K562 (cell line): ENCODE measurements at regions not wholly inside any gene's neighbourhood (a gene's known extent, or its start where the extent isn't known, plus 50 kb on each side); places are given as distances from the start of the nearest gene placed in this dataset.

Source experiments
- ATAC-seq: fragments of 200-7000 bp; cut with Tn5 transposase; 3 replicates; pipeline ENCODE4 v1.9.1; 2020; ENCODE audit warnings: moderate library complexity
- BruUV-seq: library from RNA; stranded (reverse); fragments of 400-500 nt; replicated peaks from 2 replicates; lab custom pipeline; 2021; lab: Mats Ljungman, UMichigan
- CTCF ChIA-PET: fragments of 300-600 bp; formaldehyde crosslinking; extraction: SDS; loops from one replicate; lab custom pipeline; 2021; ENCODE audit warnings: low intra/inter-chr PET ratio; lab: Yijun Ruan, JAX
- POLR2A ChIA-PET: fragments of 300-600, 350-650 bp; sonication (Branson Sonifier 250); formaldehyde crosslinking; extraction: SDS; loops from one replicate; lab custom pipeline; 2021; ENCODE audit warnings: antibody characterized with exemption, inconsistent platforms; lab: Yijun Ruan, JAX
- DNase-seq, 4 experiments: peaks; one replicate each; pipeline versions ENCODE4 v3.0.0 to v3.0.0-alpha.2; 2011 to 2018; ENCODE audit warnings: low spot score in 3 of 4, mixed read lengths in 3 of 4; ENCODE audit errors: extremely low read depth in 1 of 4
- FAIRE-seq: peaks from 2 replicates; lab custom pipeline; 2011; peaks lifted over from hg19 to GRCh38; lab: Jason Lieb, UNC
- H2AFZ ChIP-seq: 2 replicates; pipeline ENCODE4 v1.6.0; 2011; ENCODE audit warnings: low read depth, low read length, control low read depth, inconsistent platforms
- H3K27ac ChIP-seq: fragments of 200-600 bp; 3 replicates; pipeline ENCODE4 v1.8.0; 2011; ENCODE audit warnings: low read depth, mild to moderate bottlenecking, control low read depth, inconsistent platforms, low read length, moderate library complexity, mixed read lengths; ENCODE audit errors: extremely low read depth
- H3K27me3 ChIP-seq, 2 experiments: fragments of 300-600 bp in 1 of 2; 2 replicates in 1 of 2; 3 replicates in 1 of 2; pipeline versions ENCODE4 v1.6.0 to v1.8.0; 2011; ENCODE audit warnings: inconsistent platforms in 2 of 2, low read length in 2 of 2, mild to moderate bottlenecking in 1 of 2, mixed read lengths in 1 of 2, moderate library complexity in 1 of 2; ENCODE audit not compliant: control insufficient read depth in 2 of 2, insufficient read depth in 2 of 2
- H3K36me3 ChIP-seq: fragments of 300-600 bp; 3 replicates; pipeline ENCODE4 v1.8.0; 2011; ENCODE audit warnings: mild to moderate bottlenecking, low read length, inconsistent platforms; ENCODE audit not compliant: control insufficient read depth, insufficient read depth
- H3K4me1 ChIP-seq, 2 experiments: fragments of 200-600 bp in 1 of 2; replicated peaks in 1 of 2; 2 replicates in 1 of 2; 3 replicates in 1 of 2; pipeline versions ENCODE4 v1.5.1 to v1.8.0; 2011; ENCODE audit warnings: inconsistent platforms in 2 of 2, low read length in 2 of 2, mild to moderate bottlenecking in 1 of 2, mixed read lengths in 1 of 2, moderate library complexity in 1 of 2; ENCODE audit not compliant: control insufficient read depth in 2 of 2, insufficient read depth in 2 of 2
- H3K4me2 ChIP-seq: 2 replicates; pipeline ENCODE4 v1.6.1; 2011; ENCODE audit warnings: low read length, control low read depth, inconsistent platforms, mixed read lengths; ENCODE audit not compliant: insufficient read depth
- H3K4me3 ChIP-seq: fragments of 200-600 bp; sonication (generic), shearing (Covaris generic); 2 replicates; pipeline ENCODE4 v1.5.1; 2016; ENCODE audit warnings: control low read depth, inconsistent platforms
- H3K79me2 ChIP-seq: fragments of 200-600 bp; 3 replicates; pipeline ENCODE4 v1.8.0; 2011; ENCODE audit warnings: low read length, inconsistent platforms; ENCODE audit not compliant: control insufficient read depth, insufficient read depth
- H3K9ac ChIP-seq, 2 experiments: 2 replicates each; pipeline versions ENCODE4 v1.6.0 to v1.6.1; 2011; ENCODE audit warnings: low read depth in 2 of 2, low read length in 2 of 2, control low read depth in 1 of 2, inconsistent platforms in 1 of 2, mild to moderate bottlenecking in 1 of 2, mixed read lengths in 1 of 2; ENCODE audit not compliant: insufficient read depth in 1 of 2
- H3K9me1 ChIP-seq: one replicate; pipeline ENCODE4 v1.6.0; 2011; ENCODE audit warnings: inconsistent platforms, mild to moderate bottlenecking, low read length, moderate library complexity; ENCODE audit not compliant: control insufficient read depth, insufficient read depth
- H3K9me3 ChIP-seq: replicated peaks from 2 replicates; pipeline ENCODE4 v1.5.1; 2011; ENCODE audit warnings: low read depth, low read length, inconsistent platforms; ENCODE audit not compliant: control insufficient read depth, insufficient read depth
- H4K20me1 ChIP-seq: replicated peaks from 2 replicates; pipeline ENCODE4 v1.6.1; 2011; ENCODE audit warnings: low read length, inconsistent platforms, mixed read lengths; ENCODE audit not compliant: control insufficient read depth, insufficient read depth
- BDP1 ChIP-seq: IDR thresholded peaks from 3 replicates; pipeline ENCODE4 v1.6.1; 2011; ENCODE audit not compliant: insufficient read length, insufficient read depth
- GABPB1 ChIP-seq: sonication (generic); formaldehyde crosslinking; IDR thresholded peaks from 2 replicates; pipeline ENCODE4 v1.8.0; 2022; ENCODE audit warnings: mild to moderate bottlenecking, missing genetic modification reagents
- HNRNPK ChIP-seq: fragments of 200-400 bp; formaldehyde crosslinking; IDR thresholded peaks from one replicate; pipeline ENCODE4 v1.6.1; 2018; ENCODE audit warnings: mild to moderate bottlenecking, low read depth, low read length; ENCODE audit not compliant: poor library complexity, severe bottlenecking
- POLR3A ChIP-seq: IDR thresholded peaks from 2 replicates; pipeline ENCODE4 v1.6.1; 2011; ENCODE audit warnings: borderline replicate concordance, mild to moderate bottlenecking, moderate library complexity; ENCODE audit not compliant: insufficient read length, insufficient read depth; ENCODE audit errors: extremely low read depth
- TCF3 ChIP-seq: sonication (generic); formaldehyde crosslinking; IDR thresholded peaks from 2 replicates; pipeline ENCODE4 v1.4.0; 2020; ENCODE audit warnings: mild to moderate bottlenecking, missing genetic modification reagents
- U2AF2 ChIP-seq: fragments of 200-400 bp; formaldehyde crosslinking; optimal IDR thresholded peaks from 2 replicates; pipeline ENCODE3; 2017; ENCODE audit warnings: low read depth, mild to moderate bottlenecking, low read length
- XRCC3 ChIP-seq: fragments of 450-650 bp; IDR thresholded peaks from 2 replicates; pipeline ENCODE4 v1.6.1; 2017; ENCODE audit warnings: mild to moderate bottlenecking, moderate library complexity
- ZFP36 ChIP-seq: fragments of 150-350 bp; IDR thresholded peaks from 2 replicates; pipeline ENCODE4 v1.6.1; 2018; ENCODE audit warnings: low read length, low read depth; ENCODE audit not compliant: partially characterized antibody
- ZNF133 ChIP-seq: fragments of 250-450 bp; sonication (Bioruptor Pico); IDR thresholded peaks from 2 replicates; pipeline ENCODE4 v1.4.0; 2020; ENCODE audit warnings: mild to moderate bottlenecking
- ZNF586 ChIP-seq: fragments of 450-650 bp; formaldehyde crosslinking; conservative IDR thresholded peaks from 2 replicates; pipeline ENCODE4 v1.4.0; 2020; ENCODE audit warnings: mild to moderate bottlenecking, moderate library complexity
- ZZZ3 ChIP-seq: fragments of 450-650 bp; IDR thresholded peaks from 2 replicates; pipeline ENCODE4 v1.6.1; 2016; ENCODE audit warnings: antibody characterized with exemption, mild to moderate bottlenecking, moderate library complexity
- WGBS: fragments of 100-300 bp; shearing (Covaris generic); methylation state at CpG from one replicate; pipeline ENCODE4 v1.1.6; 2016; ENCODE audit warnings: low coverage, mixed read lengths; ENCODE audit not compliant: insufficient coverage; ENCODE audit errors: missing lambda C conversion rate; 5-methylcytosine and 5-hydroxymethylcytosine counted together
- in situ Hi-C: fragments of 300-500 bp; cut with MboI; formaldehyde crosslinking; loops from 4 replicates; pipeline ENCODE4 v1.15.0; 2018; ENCODE audit warnings: inconsistent platforms, mixed read lengths
- intact Hi-C: fragments of 100-400 bp; cut with micrococcal nuclease; formaldehyde crosslinking; loops from 2 replicates; pipeline ENCODE4 v1.14.2; 2022
- TF ChIP-seq, protein P1 (sequence below): fragments of 250-450 bp; sonication (Bioruptor Pico); IDR thresholded peaks from 2 replicates; pipeline ENCODE4 v1.9.0; 2021; ENCODE audit warnings: mild to moderate bottlenecking, inconsistent platforms

DNA sequence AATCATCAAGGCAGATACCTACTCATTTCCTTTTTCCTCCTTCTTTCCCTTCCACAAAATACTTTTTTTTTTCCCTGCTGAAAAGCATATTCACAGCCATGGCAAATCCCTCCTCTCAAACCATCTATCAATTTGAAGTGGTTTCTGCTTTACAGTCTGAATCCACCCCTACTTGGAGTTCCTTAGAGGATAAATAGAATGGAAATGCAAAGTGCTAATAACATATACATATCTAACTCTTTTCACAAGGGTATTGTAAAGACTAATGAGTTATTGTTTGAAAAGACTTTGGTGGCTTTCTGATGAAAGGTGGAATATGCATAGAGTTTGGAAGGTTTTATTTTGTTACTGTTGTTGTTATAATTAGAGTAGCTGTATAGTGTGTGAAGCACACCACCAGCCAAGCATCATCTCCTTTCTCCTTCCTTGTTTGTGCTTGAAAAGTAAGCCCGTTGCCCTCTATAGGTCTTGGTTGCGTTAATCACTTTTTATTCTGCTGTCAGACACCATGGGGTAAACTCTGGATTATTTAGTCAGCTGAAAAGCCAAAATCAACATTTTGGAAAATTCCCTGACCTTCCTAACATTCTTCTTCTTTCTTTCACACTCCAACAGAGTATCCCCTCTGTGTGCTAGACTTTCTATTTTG is 2126.9 kb upstream of the CELF4 start:
- H3K27me3 ChIP-seq = no peaks in the 10 kb centered on the region
- no peaks in the 10 kb centered on the region for H3K9me3 ChIP-seq
- H3K36me3 ChIP-seq = no peaks in the 10 kb centered on the region
- BruUV-seq = no TSS peak
- intact Hi-C loops = no loop called here
- ChIA-PET POLR2A (no interaction called here), CTCF (no interaction called here)
- TF ChIP-seq U2AF2 (no peak), HNRNPK (no peak), ZZZ3 (no peak), TCF3 (CRISPR knock-in tag) (no peak), XRCC3 (no peak), BDP1 (no peak)
- H3K79me2 ChIP-seq = no peaks in the 10 kb centered on the region
- H3K4me2 ChIP-seq = no peak overlapping the region
- 0% methylated on average over 2 of the region's 2 CpGs for WGBS
- H4K20me1 ChIP-seq = no peaks in the 10 kb centered on the region
- no peak overlapping the region for H2AFZ ChIP-seq
- H3K4me3 ChIP-seq = no peak overlapping the region
- no peak for ATAC-seq
- FAIRE-seq = no peak
- H3K4me1 ChIP-seq = no peaks in the 10 kb centered on the region
- H3K9me1 ChIP-seq = no peaks in the 10 kb centered on the region
- no peak overlapping the region for H3K27ac ChIP-seq
- no peak overlapping the region for H3K9ac ChIP-seq
- DNase-seq = no peak
- in situ Hi-C loops = no loop called here

DNA sequence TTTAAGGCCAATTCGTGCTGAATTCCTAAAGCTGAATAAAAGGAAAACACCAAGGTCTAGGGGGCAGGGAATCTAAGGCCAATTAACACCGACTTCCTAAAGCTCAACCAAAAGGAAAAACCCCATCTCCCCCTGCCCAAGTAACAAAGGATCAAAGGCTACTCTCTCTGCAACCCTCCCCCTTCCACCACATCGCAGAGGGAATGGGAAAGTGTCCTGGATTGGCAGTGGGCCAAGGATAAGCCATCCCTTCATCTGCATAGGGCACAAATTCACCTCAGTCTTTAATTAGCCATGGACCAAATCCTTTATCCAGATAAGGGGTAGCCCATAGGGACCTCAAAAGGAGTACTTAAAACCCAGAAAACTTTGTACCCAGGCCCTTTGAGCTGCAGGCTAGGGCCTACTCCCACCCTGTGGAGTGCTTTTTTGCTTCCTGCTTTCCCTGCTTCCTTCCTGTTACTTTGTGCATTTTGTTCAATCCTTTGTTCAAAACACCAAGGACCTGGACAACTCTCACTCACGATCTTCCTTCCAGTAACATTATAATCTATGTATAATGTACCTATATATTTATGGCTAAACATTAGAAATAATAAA is 2119.8 kb upstream of the CELF4 start:
- H3K79me2 ChIP-seq = no peaks in the 10 kb centered on the region
- H3K36me3 ChIP-seq = no peaks in the 10 kb centered on the region
- no TSS peak for BruUV-seq
- no peaks in the 10 kb centered on the region for H4K20me1 ChIP-seq
- DNase-seq (no peak), ATAC-seq (no peak), FAIRE-seq (no peak)
- H2AFZ ChIP-seq = no peak overlapping the region
- H3K4me3 ChIP-seq = no peak overlapping the region
- intact Hi-C loops = no loop called here
- H3K4me1 ChIP-seq = no peaks in the 10 kb centered on the region
- H3K9me3 ChIP-seq = peaks cover 5% of the 10 kb centered on the region; the same call in 1 of the 2 replicates
- no peak overlapping the region for H3K9ac ChIP-seq
- ChIA-PET CTCF (no interaction called here), POLR2A (no interaction called here)
- WGBS = 0% methylated on average over 4 of the region's 4 CpGs
- in situ Hi-C loops = no loop called here
- no peaks in the 10 kb centered on the region for H3K27me3 ChIP-seq
- H3K9me1 ChIP-seq = no peaks in the 10 kb centered on the region
- no peak overlapping the region for H3K27ac ChIP-seq
- no peak for TF ChIP-seq ZFP36
- no peak for TF ChIP-seq POLR3A
- no peak for TF ChIP-seq GABPB1 (CRISPR knock-in tag)
- TF ChIP-seq, protein P1, sequence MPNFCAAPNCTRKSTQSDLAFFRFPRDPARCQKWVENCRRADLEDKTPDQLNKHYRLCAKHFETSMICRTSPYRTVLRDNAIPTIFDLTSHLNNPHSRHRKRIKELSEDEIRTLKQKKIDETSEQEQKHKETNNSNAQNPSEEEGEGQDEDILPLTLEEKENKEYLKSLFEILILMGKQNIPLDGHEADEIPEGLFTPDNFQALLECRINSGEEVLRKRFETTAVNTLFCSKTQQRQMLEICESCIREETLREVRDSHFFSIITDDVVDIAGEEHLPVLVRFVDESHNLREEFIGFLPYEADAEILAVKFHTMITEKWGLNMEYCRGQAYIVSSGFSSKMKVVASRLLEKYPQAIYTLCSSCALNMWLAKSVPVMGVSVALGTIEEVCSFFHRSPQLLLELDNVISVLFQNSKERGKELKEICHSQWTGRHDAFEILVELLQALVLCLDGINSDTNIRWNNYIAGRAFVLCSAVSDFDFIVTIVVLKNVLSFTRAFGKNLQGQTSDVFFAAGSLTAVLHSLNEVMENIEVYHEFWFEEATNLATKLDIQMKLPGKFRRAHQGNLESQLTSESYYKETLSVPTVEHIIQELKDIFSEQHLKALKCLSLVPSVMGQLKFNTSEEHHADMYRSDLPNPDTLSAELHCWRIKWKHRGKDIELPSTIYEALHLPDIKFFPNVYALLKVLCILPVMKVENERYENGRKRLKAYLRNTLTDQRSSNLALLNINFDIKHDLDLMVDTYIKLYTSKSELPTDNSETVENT = no peak
- TF ChIP-seq ZNF586 (CRISPR knock-in tag) = no peak
- TF ChIP-seq ZNF133 (CRISPR knock-in tag) = no peak
- H3K4me2 ChIP-seq = no peak overlapping the region
